Activated naive CD8-positive, alpha-beta T cell treated with anti-CD3 and anti-CD28 coated beads, Interleukin-2, amount 50 U/mL, for 24 hours (primary cell): ENCODE measurements at regions not wholly inside any gene's neighbourhood (a gene's known extent, or its start where the extent isn't known, plus 50 kb on each side); places are given as distances from the start of the nearest gene placed in this dataset.

Experiments
- ATAC-seq: fragments of 150-1000 bp; cut with Tn5 transposase; one replicate; pipeline ENCODE4 v1.10.0; 2021
- DNase-seq: peaks from one replicate; pipeline ENCODE4 v3.0.0; 2021
- H3K27ac Mint-ChIP-seq: one replicate; pipeline ENCODE4 v1.8.0; 2021; ENCODE audit warnings: mild to moderate bottlenecking, mixed read lengths
- H3K27me3 Mint-ChIP-seq: one replicate; pipeline ENCODE4 v1.8.0; 2021; ENCODE audit warnings: mixed read lengths
- H3K36me3 Mint-ChIP-seq: one replicate; pipeline ENCODE4 v1.8.0; 2021; ENCODE audit warnings: low read depth, mixed read lengths
- H3K4me1 Mint-ChIP-seq: one replicate; pipeline ENCODE4 v1.8.0; 2021; ENCODE audit warnings: mixed read lengths
- H3K4me3 Mint-ChIP-seq: one replicate; pipeline ENCODE4 v1.8.0; 2021; ENCODE audit warnings: mild to moderate bottlenecking, moderate library complexity, mixed read lengths
- H3K9me3 Mint-ChIP-seq: one replicate; pipeline ENCODE4 v1.8.0; 2021; ENCODE audit warnings: mixed read lengths

- no peak overlapping the region for H3K27ac Mint-ChIP-seq
- H3K36me3 Mint-ChIP-seq: no peaks in the 10 kb centered on the region
- peaks cover 11% of the 10 kb centered on the region for H3K9me3 Mint-ChIP-seq
- H3K27me3 Mint-ChIP-seq: no peaks in the 10 kb centered on the region
- H3K4me3 Mint-ChIP-seq: no peak overlapping the region
- DNase-seq (no peak), ATAC-seq (no peak)
- no peaks in the 10 kb centered on the region for H3K4me1 Mint-ChIP-seq
Measured at GRCh38 chr14:82837611-82838140, 1304.0 kb upstream of the SEL1L start.

DNA sequence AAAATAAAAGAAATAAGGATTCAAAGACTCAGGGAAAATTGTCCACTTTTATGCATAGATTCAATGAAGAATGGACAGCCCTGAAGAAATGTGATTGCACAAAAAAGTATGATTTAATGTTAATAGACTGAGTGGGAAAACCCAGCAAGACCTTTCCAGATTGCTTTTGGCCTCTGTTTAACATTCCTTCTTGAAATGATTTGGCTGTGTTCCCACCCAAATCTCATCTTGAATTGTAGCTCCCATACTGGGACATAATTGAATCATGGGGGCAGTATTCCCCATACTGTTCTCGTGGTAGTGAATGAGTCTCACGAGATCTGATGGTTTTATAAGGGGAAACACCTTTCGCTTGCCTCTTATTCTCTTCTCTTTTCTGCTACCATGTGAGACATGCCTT, 1316.9 kb upstream of the SEL1L start:
- Mint-ChIP-seq H3K36me3 (no peaks in the 10 kb centered on the region), H3K27me3 (no peaks in the 10 kb centered on the region), H3K9me3 (peaks cover 16% of the 10 kb centered on the region), H3K27ac (no peak overlapping the region), H3K4me1 (no peaks in the 10 kb centered on the region), H3K4me3 (no peak overlapping the region)
- ATAC-seq (no peak), DNase-seq (no peak)

DNA sequence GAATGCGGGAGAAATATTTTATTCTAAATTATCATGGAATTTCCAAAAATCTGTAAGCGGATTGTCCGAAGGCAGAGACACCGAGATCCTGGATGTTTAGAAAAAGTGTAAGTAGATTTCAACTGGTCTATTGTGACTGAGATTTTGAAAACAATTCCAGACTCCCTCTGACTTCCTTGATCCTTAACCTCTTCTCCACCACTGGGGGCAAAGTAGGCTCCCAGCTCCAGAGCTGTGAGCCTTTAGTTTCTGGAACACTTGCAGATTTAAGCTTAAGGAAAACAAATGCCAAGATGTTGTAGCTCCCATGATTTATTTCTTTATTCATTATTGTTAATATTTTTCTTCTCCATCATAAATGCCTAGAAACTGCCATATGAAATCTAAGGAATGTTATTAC, 1320.5 kb upstream of the SEL1L start:
- Mint-ChIP-seq H3K36me3 (no peaks in the 10 kb centered on the region), H3K4me1 (no peaks in the 10 kb centered on the region)

DNA sequence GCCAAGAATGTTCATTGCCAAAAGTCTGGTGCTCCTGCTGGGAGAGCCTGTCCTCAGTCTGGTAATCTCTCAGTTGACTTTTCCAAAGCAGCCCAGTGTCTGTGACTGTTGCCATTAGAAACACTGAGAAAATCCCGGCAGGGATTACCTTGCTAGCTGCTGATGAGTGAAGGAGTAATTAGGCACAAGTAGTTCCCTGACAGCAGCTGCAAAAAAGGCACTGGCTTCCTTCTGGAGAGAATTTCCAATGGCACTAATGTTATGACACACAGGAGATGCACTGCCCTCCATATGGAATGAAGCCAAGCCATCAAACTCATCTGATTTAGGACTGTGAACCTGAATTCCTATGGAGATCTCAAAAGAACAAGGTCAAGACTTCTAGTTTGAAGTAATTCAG, 1321.2 kb upstream of the SEL1L start:
- no peaks in the 10 kb centered on the region for H3K4me1 Mint-ChIP-seq
- no peak for ATAC-seq

More for the DNA sequence above, 1320.5 kb upstream of the SEL1L start:
- no peak for ATAC-seq
- Mint-ChIP-seq H3K27ac (no peak overlapping the region), H3K27me3 (no peaks in the 10 kb centered on the region), H3K4me3 (no peak overlapping the region), H3K9me3 (peaks cover 17% of the 10 kb centered on the region)
- no peak for DNase-seq

DNA sequence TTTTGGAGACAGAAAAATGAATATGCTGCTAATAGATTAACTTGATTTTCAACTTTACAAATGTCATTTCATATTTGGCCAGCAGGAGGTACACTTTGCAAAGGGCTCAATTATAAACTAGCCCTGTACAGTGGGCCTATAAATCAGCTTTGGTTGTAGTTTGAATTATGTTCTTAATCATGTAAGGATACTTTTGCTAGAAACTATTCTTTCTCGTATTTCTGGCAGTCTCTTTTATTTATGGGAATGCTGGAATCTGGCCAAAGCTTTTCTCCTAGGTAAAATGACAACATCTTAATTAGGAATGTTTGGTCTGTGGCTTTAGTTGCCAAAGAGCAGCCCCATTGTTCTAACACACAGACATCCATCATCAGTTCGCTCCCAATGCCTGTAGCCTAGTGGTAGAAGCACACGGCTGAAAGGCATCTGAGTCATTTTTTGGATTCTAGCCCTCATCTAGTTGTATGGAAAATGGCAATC, 1322.3 kb upstream of the SEL1L start:
- H3K4me3 Mint-ChIP-seq: no peak overlapping the region
- H3K4me1 Mint-ChIP-seq: no peaks in the 10 kb centered on the region
- H3K27me3 Mint-ChIP-seq: no peaks in the 10 kb centered on the region
- no peak overlapping the region for H3K27ac Mint-ChIP-seq
- no peak for ATAC-seq
- DNase-seq: no peak
- no peaks in the 10 kb centered on the region for H3K36me3 Mint-ChIP-seq
- peaks cover 9% of the 10 kb centered on the region for H3K9me3 Mint-ChIP-seq

More for the DNA sequence above, 1321.2 kb upstream of the SEL1L start:
- Mint-ChIP-seq H3K27ac (no peak overlapping the region), H3K27me3 (no peaks in the 10 kb centered on the region), H3K4me3 (no peak overlapping the region), H3K36me3 (no peaks in the 10 kb centered on the region), H3K9me3 (peaks cover 13% of the 10 kb centered on the region)
- no peak for DNase-seq

GRCh38 chr14:82861313-82861712, 1327.7 kb upstream of the SEL1L start:
- DNase-seq (no peak), ATAC-seq (no peak)
- peaks cover 11% of the 10 kb centered on the region for H3K9me3 Mint-ChIP-seq
- H3K36me3 Mint-ChIP-seq: no peaks in the 10 kb centered on the region
- no peak overlapping the region for H3K27ac Mint-ChIP-seq
- no peaks in the 10 kb centered on the region for H3K27me3 Mint-ChIP-seq
- H3K4me1 Mint-ChIP-seq: no peaks in the 10 kb centered on the region
- H3K4me3 Mint-ChIP-seq: no peak overlapping the region

DNA sequence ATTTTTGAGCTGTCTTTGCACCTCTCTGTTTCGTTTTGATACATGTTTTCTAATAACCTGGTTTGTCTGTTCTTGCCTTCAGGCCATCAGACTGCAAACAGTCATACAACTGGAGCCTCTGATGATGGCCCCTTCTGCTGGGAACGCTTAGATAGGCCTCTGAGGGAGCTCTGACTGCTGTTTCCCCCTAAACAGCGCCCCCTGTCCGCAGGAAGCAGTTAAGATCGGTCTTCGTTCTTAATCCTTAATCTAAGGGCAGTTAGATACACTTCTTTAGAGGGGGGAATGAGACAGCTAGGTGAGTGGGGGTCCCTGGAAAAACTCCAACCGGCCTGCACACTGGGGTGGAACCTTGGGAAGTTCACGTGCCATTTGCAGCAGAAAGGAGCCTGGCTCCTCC, 1338.8 kb upstream of the SEL1L start:
- Mint-ChIP-seq H3K4me3 (no peak overlapping the region), H3K36me3 (no peaks in the 10 kb centered on the region), H3K27ac (no peak overlapping the region), H3K27me3 (no peaks in the 10 kb centered on the region), H3K9me3 (peaks cover 9% of the 10 kb centered on the region), H3K4me1 (no peaks in the 10 kb centered on the region)
- ATAC-seq (no peak), DNase-seq (no peak)

GRCh38 chr14:82878951-82879350, 1345.3 kb upstream of the SEL1L start:
- H3K27me3 Mint-ChIP-seq: no peaks in the 10 kb centered on the region
- H3K4me1 Mint-ChIP-seq: no peaks in the 10 kb centered on the region
- DNase-seq (no peak), ATAC-seq (no peak)
- no peak overlapping the region for H3K27ac Mint-ChIP-seq
- H3K9me3 Mint-ChIP-seq: peaks cover 19% of the 10 kb centered on the region
- no peaks in the 10 kb centered on the region for H3K36me3 Mint-ChIP-seq
- no peak overlapping the region for H3K4me3 Mint-ChIP-seq

DNA sequence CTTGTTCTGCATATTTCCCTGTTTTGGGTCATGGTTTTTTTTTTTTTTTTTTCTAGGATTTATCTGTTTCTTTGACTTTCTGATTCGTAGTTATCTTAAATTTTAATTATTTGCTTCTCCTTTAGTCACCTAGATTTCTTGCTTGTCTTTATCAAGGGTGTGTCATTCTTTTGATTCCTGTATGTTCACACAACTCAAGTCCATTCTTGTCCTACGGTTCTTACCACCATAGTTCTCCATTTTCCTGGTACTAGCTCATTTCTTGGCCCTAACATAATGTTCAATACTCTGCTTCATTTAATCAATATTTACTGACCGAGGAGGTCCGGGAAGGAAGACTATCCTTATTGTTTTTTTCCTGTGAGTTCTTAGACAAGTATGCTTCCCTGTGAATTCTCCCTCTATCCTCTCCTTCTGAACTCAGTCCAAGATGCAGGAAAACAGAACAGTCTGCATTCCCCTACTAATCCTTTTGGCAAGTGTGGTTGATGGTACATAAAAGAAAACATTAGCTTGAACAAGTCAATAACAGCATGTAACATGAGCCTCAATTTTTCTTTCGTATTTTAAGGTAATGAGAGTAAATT, 1346.4 kb upstream of the SEL1L start:
- ATAC-seq (no peak), DNase-seq (no peak)
- Mint-ChIP-seq H3K36me3 (no peaks in the 10 kb centered on the region), H3K27ac (no peak overlapping the region), H3K9me3 (peaks cover 14% of the 10 kb centered on the region), H3K27me3 (no peaks in the 10 kb centered on the region), H3K4me1 (no peaks in the 10 kb centered on the region), H3K4me3 (no peak overlapping the region)

GRCh38 chr14:82886670-82887069, 1353.0 kb upstream of the SEL1L start:
- no peak overlapping the region for H3K27ac Mint-ChIP-seq
- H3K4me1 Mint-ChIP-seq: no peaks in the 10 kb centered on the region
- no peaks in the 10 kb centered on the region for H3K36me3 Mint-ChIP-seq
- no peak overlapping the region for H3K4me3 Mint-ChIP-seq
- H3K27me3 Mint-ChIP-seq: no peaks in the 10 kb centered on the region
- peaks cover 22% of the 10 kb centered on the region for H3K9me3 Mint-ChIP-seq
- DNase-seq (no peak), ATAC-seq (no peak)

GRCh38 chr14:82889701-82890100, 1356.0 kb upstream of the SEL1L start:
- H3K27me3 Mint-ChIP-seq: no peaks in the 10 kb centered on the region
- no peak for DNase-seq
- H3K9me3 Mint-ChIP-seq: peaks cover 10% of the 10 kb centered on the region
- no peaks in the 10 kb centered on the region for H3K4me1 Mint-ChIP-seq
- no peak for ATAC-seq
- H3K4me3 Mint-ChIP-seq: no peak overlapping the region
- H3K36me3 Mint-ChIP-seq: no peaks in the 10 kb centered on the region
- H3K27ac Mint-ChIP-seq: no peak overlapping the region

GRCh38 chr14:82896476-82896875, 1362.8 kb upstream of the SEL1L start:
- H3K9me3 Mint-ChIP-seq: peaks cover 8% of the 10 kb centered on the region
- H3K27ac Mint-ChIP-seq: no peak overlapping the region
- H3K4me3 Mint-ChIP-seq: no peak overlapping the region
- DNase-seq: no peak
- H3K36me3 Mint-ChIP-seq: no peaks in the 10 kb centered on the region
- no peaks in the 10 kb centered on the region for H3K4me1 Mint-ChIP-seq
- no peaks in the 10 kb centered on the region for H3K27me3 Mint-ChIP-seq
- ATAC-seq: no peak

- ATAC-seq: no peak
- Mint-ChIP-seq H3K4me3 (no peak overlapping the region), H3K27ac (no peak overlapping the region), H3K36me3 (no peaks in the 10 kb centered on the region), H3K9me3 (peaks cover 8% of the 10 kb centered on the region), H3K27me3 (no peaks in the 10 kb centered on the region), H3K4me1 (no peaks in the 10 kb centered on the region)
- DNase-seq: no peak
Measured at GRCh38 chr14:82897469-82898308, 1364.0 kb upstream of the SEL1L start.

GRCh38 chr14:82905762-82906161, 1372.1 kb upstream of the SEL1L start:
- Mint-ChIP-seq H3K4me1 (no peaks in the 10 kb centered on the region), H3K27me3 (no peaks in the 10 kb centered on the region), H3K4me3 (no peak overlapping the region), H3K9me3 (peaks cover 29% of the 10 kb centered on the region), H3K36me3 (no peaks in the 10 kb centered on the region), H3K27ac (no peak overlapping the region)
- ATAC-seq (no peak), DNase-seq (no peak)

- Mint-ChIP-seq H3K4me3 (no peak overlapping the region), H3K27me3 (no peaks in the 10 kb centered on the region), H3K36me3 (no peaks in the 10 kb centered on the region), H3K9me3 (peaks cover 15% of the 10 kb centered on the region), H3K4me1 (no peaks in the 10 kb centered on the region), H3K27ac (no peak overlapping the region)
- no peak for DNase-seq
- no peak for ATAC-seq
Measured at GRCh38 chr14:82911930-82912329, 1378.3 kb upstream of the SEL1L start.
